Ishikawa (cell line): ENCODE measurements at regions not wholly inside any gene's neighbourhood (a gene's known extent, or its start where the extent isn't known, plus 50 kb on each side); places are given as distances from the start of the nearest gene placed in this dataset.

Experiments
- CEBPB ChIP-seq: IDR thresholded peaks from 2 replicates; pipeline ENCODE4 v1.6.1; 2012
- CREB1 ChIP-seq: IDR thresholded peaks from 2 replicates; pipeline ENCODE4 v1.6.1; 2012; ENCODE audit warnings: low read depth
- EGR1 ChIP-seq: IDR thresholded peaks from 2 replicates; pipeline ENCODE4 v1.6.1; 2012
- EP300 ChIP-seq: IDR thresholded peaks from 2 replicates; pipeline ENCODE4 v1.6.1; 2012; ENCODE audit warnings: borderline replicate concordance
- FOXM1 ChIP-seq: IDR thresholded peaks from 2 replicates; pipeline ENCODE4 v1.6.1; 2012; ENCODE audit warnings: low read depth, borderline replicate concordance
- MAX ChIP-seq: IDR thresholded peaks from 2 replicates; pipeline ENCODE4 v1.6.1; 2012
- NFIC ChIP-seq: IDR thresholded peaks from 2 replicates; pipeline ENCODE4 v1.6.1; 2012
- RAD21 ChIP-seq: IDR thresholded peaks from 2 replicates; pipeline ENCODE4 v1.6.1; 2012; ENCODE audit warnings: low read depth
- REST ChIP-seq: IDR thresholded peaks from 2 replicates; pipeline ENCODE4 v1.6.1; 2012; ENCODE audit warnings: low read depth, mild to moderate bottlenecking
- TAF1 ChIP-seq: IDR thresholded peaks from 2 replicates; pipeline ENCODE4 v1.6.1; 2012; ENCODE audit warnings: low read depth, mild to moderate bottlenecking
- TEAD4 ChIP-seq: IDR thresholded peaks from 2 replicates; pipeline ENCODE4 v1.6.1; 2012
- YY1 ChIP-seq: IDR thresholded peaks from 2 replicates; pipeline ENCODE4 v1.6.1; 2012; ENCODE audit warnings: low read depth
- ZBTB7A ChIP-seq: IDR thresholded peaks from 2 replicates; pipeline ENCODE4 v1.6.1; 2012; ENCODE audit warnings: low read depth

- TF ChIP-seq EP300, result no peak
- TF ChIP-seq YY1, result no peak
- no peak for TF ChIP-seq NFIC
- no peak for TF ChIP-seq MAX
- no peak for TF ChIP-seq CREB1
- no peak for TF ChIP-seq EGR1
- TF ChIP-seq ZBTB7A, result no peak
- no peak for TF ChIP-seq RAD21
- TF ChIP-seq CEBPB, result no peak
- TF ChIP-seq REST, result no peak
- TF ChIP-seq TAF1, result no peak
- TF ChIP-seq FOXM1, result no peak
- no peak for TF ChIP-seq TEAD4
Observed at GRCh38 chr10:29078919-29079318, 210.0 kb upstream of the LYZL1 start.
